ENCODE measurements at regions not wholly inside any gene's neighbourhood (a gene's known extent, or its start where the extent isn't known, plus 50 kb on each side); places are given as distances from the start of the nearest gene placed in this dataset.

DNA sequence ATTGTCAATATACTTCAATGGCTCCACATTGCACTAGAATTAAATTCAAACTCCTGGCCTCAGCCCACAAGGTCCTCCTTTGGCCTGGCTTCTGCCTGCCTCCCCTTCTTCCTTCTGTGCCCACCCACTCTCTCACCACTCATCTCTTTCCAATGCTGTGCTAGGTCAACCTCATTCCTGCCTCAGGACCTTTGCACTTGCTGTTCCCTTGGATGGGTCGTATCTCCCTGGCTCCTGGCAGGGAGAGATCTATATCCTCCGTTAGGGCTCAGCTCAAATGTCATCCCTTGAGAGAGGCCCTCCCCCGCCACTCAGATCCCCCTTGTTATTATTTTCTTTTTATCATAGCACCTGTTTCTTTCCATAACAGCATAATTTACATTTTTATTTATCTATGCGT is 79.9 kb upstream of the LHX5 start:
- no peaks in the 10 kb centered on the region for H3K4me1 ChIP-seq (ENCODE audit: insufficient read depth, poor library complexity, severe bottlenecking)
- no peak for ATAC-seq (ENCODE audit: low read depth)
- H3K4me3 ChIP-seq (ENCODE audit: severe bottlenecking), result no peak overlapping the region
- TF ChIP-seq, protein P1, sequence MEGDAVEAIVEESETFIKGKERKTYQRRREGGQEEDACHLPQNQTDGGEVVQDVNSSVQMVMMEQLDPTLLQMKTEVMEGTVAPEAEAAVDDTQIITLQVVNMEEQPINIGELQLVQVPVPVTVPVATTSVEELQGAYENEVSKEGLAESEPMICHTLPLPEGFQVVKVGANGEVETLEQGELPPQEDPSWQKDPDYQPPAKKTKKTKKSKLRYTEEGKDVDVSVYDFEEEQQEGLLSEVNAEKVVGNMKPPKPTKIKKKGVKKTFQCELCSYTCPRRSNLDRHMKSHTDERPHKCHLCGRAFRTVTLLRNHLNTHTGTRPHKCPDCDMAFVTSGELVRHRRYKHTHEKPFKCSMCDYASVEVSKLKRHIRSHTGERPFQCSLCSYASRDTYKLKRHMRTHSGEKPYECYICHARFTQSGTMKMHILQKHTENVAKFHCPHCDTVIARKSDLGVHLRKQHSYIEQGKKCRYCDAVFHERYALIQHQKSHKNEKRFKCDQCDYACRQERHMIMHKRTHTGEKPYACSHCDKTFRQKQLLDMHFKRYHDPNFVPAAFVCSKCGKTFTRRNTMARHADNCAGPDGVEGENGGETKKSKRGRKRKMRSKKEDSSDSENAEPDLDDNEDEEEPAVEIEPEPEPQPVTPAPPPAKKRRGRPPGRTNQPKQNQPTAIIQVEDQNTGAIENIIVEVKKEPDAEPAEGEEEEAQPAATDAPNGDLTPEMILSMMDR (IDR thresholded peaks at IDR 0.05; ENCODE audit: poor library complexity, severe bottlenecking), result no peak
- DNase-seq (ENCODE audit: low spot score), result no peak
- H3K27ac ChIP-seq (ENCODE audit: poor library complexity, severe bottlenecking), result no peak overlapping the region
- H3K27me3 ChIP-seq (ENCODE audit: insufficient read depth, poor library complexity, severe bottlenecking), result no peaks in the 10 kb centered on the region
- no peaks in the 10 kb centered on the region for H3K36me3 ChIP-seq (ENCODE audit: low read depth)
- H3K9me3 ChIP-seq (ENCODE audit: severe bottlenecking), result no peaks in the 10 kb centered on the region

DNA sequence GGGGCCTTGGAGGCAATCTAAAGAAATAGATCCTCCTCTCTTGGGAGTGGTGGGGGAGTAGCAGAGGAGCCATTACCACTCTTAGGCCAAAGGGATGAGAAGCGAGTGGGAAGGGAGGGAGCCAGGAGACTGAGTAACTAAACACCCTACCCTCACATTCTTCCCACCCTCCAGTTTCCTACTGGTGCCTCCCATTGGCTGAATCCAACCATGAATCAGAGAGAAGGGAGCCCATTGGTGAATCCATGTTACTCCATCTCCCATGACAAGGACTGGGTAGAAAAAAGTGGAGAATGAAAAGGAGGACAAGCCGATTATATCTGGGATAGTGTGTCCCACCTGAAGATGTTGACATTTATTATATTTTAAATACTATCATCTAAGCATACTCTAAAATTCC is 76.8 kb upstream of the LHX5 start:
- Histone ChIP-seq H3K27me3 (ENCODE audit: insufficient read depth, poor library complexity, severe bottlenecking) (no peaks in the 10 kb centered on the region), H3K27ac (ENCODE audit: poor library complexity, severe bottlenecking) (no peak overlapping the region), H3K4me1 (ENCODE audit: insufficient read depth, poor library complexity, severe bottlenecking) (no peaks in the 10 kb centered on the region), H3K4me3 (ENCODE audit: severe bottlenecking) (no peak overlapping the region), H3K9me3 (ENCODE audit: severe bottlenecking) (no peaks in the 10 kb centered on the region), H3K36me3 (ENCODE audit: low read depth) (no peaks in the 10 kb centered on the region)
- ATAC-seq (ENCODE audit: low read depth) (no peak), DNase-seq (ENCODE audit: low spot score) (no peak)
- TF ChIP-seq, protein P1 (IDR thresholded peaks at IDR 0.05; ENCODE audit: poor library complexity, severe bottlenecking), result no peak

DNA sequence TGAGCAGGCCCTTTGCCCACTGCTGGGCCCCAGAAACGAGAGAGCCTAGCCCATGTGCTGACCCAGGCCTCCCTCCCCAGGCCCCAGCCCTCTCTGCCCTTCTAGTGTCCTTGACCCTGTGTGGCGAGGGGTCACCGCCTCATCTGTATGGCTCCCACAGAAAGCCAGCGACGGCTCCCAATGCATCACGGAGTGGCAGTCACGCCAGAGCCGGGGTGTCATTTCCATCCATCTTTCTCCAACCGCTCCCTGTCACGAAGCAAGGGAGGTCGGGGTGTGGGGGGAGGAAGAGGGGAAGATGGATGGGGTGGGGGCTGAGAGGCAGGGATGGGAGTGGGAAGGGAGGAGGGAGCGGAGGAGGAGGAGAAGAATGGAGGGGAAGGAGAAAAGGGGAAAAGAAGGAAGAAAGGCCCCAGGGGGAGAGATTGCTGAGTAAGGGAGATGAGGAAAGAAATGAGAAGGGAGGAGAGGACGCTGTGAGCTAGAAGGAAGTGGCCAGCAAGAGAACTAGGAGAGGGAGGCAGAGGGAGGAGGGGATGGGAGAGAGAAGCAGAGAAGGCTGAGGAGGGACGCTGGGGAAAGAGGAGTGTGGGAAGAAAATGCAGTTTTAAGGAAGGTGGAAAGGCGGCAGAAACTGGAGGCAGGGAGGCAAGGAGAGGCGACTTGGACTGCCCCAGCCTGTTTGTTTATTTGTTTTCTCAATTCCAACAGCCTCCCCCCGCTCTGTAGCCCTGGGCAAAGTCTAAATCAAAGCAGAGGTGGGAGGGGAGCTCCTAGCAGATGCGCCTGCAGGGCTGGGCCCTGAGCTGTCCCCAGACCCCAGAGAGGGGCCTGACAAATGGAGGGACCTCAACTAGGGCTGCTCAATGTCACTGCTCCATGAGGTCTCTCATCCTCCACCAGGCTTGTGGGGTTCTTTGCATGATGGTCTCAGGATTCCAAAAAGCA is 75.5 kb upstream of the LHX5 start:
- Histone ChIP-seq H3K36me3 (ENCODE audit: low read depth) (no peaks in the 10 kb centered on the region), H3K27ac (ENCODE audit: poor library complexity, severe bottlenecking) (no peak overlapping the region), H3K27me3 (ENCODE audit: insufficient read depth, poor library complexity, severe bottlenecking) (no peaks in the 10 kb centered on the region), H3K4me1 (ENCODE audit: insufficient read depth, poor library complexity, severe bottlenecking) (no peaks in the 10 kb centered on the region), H3K9me3 (ENCODE audit: severe bottlenecking) (no peaks in the 10 kb centered on the region), H3K4me3 (ENCODE audit: severe bottlenecking) (no peak overlapping the region)
- DNase-seq (ENCODE audit: low spot score) (no peak), ATAC-seq (ENCODE audit: low read depth) (no peak)
- TF ChIP-seq, protein P1 (IDR thresholded peaks at IDR 0.05; ENCODE audit: poor library complexity, severe bottlenecking), result no peak

DNA sequence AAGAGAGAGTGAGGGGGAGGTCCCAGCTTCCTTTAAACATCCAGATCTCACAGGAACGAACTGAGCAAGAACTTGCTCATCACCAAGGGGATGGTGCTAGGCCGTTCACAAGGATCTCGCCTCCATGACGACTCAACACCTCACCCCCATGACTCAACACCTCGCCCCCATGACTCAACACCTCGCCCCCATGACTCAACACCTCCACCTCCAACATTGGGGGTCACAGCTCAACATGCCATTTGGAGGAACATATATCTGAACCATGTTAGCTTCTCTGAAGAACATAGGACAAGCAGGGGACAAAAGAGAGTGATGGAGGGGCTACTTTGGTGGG is 66.0 kb upstream of the LHX5 start:
- Histone ChIP-seq H3K4me3 (ENCODE audit: severe bottlenecking) (no peak overlapping the region), H3K27ac (ENCODE audit: poor library complexity, severe bottlenecking) (no peak overlapping the region), H3K4me1 (ENCODE audit: insufficient read depth, poor library complexity, severe bottlenecking) (no peaks in the 10 kb centered on the region), H3K27me3 (ENCODE audit: insufficient read depth, poor library complexity, severe bottlenecking) (no peaks in the 10 kb centered on the region), H3K36me3 (ENCODE audit: low read depth) (no peaks in the 10 kb centered on the region), H3K9me3 (ENCODE audit: severe bottlenecking) (no peaks in the 10 kb centered on the region)
- TF ChIP-seq, protein P1 (IDR thresholded peaks at IDR 0.05; ENCODE audit: poor library complexity, severe bottlenecking), result no peak
- no peak for DNase-seq (ENCODE audit: low spot score)
- 0 out of 3 replicates have a peak, but pooled peaks have one; percentile 21 for ATAC-seq (ENCODE audit: low read depth)

Data from RWPE2 (cell line).